Activated naive CD8-positive, alpha-beta T cell treated with anti-CD3 and anti-CD28 coated beads, Interleukin-2, amount 50 U/mL, for 16 hours (primary cell): ENCODE measurements at regions not wholly inside any gene's neighbourhood (a gene's known extent, or its start where the extent isn't known, plus 50 kb on each side); places are given as distances from the start of the nearest gene placed in this dataset.

Experiments
- DNase-seq: peaks from one replicate; pipeline ENCODE4 v3.0.0-alpha.2; 2020; ENCODE audit warnings: low read depth, low spot score

DNA sequence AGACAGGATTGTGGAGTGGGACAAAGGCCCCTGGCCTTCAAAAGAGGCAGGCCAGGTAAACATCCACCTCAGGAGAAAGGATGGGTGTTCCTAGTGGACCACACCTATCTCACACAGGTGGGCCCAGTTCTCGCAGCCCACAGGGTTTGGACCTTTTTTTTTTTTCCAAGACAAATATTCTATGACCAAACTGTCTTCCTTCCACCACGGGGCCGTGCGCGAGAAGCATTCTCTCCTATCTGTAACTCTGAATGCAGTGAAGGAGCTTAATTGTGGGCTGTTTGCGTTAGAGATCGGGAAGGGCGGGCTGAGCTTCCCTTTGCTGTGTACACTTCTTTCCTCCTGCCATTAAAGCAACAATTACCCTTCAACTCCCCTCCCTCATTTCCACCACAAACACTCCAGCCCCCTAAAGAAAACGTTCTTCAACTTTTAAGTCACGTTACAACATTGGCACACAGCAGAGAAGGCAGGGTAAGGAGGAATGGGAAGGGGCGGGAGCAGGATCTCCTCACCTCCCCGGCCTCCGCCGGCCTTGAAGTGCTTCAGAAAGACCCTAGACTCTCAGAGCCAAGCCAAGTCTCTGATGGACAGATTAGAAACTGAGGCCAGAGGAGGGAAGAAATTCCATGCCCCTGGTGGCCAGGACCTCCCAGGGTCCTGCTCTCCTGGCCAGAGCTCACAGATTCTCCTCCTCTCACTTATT is 238.4 kb downstream of the BUD13 start:
- DNase-seq = no peak

DNA sequence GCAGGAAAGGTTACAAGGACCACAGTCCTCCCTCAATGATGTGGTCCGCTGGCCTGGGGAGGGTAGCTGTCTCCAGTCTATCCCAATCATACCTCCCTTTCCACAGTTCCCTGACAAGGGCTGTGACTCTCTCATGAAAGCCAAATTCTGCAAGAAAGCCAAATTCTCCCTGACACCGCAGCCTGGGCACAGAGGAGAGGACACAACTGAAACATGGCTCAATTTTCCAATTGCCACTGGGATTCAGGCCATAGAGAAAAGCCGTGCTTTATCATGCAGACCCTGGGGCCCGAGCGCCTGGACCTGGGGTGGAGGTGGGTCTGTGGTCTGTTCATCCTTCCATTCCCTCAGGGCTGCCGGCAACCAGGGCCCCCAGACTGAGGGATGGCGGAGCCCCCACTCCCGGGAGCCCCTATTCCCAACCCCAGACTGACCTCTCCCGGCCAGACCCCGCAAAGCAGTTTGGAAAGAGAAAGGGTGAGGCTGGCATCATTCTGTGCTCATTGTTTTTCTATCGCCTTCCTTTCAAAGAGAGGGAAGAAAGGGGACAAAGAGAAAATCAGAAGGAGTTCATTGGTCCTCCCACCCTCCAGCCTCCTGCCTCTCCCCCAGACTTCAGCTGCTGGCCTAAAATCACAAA is 239.5 kb downstream of the BUD13 start:
- no peak for DNase-seq

DNA sequence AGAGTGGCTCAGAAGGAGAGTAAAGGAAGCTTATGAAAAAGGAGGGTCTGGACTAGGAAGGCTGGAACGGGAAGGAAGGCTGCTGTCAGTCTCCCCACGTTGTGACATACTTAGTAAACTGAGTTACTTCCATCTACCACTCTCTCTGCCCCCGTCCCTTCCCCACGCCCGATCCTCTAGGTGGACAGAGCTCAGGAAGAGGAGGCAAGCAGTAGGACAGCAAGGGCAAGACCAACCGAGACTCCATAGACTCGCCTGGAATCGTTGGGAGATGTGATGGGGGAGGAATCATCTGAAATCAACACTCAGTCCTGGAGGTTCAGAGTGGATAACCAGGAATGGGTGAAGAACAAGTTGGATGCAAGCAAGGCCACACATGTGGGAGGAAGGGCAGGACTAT is 240.7 kb downstream of the BUD13 start:
- no peak for DNase-seq

DNA sequence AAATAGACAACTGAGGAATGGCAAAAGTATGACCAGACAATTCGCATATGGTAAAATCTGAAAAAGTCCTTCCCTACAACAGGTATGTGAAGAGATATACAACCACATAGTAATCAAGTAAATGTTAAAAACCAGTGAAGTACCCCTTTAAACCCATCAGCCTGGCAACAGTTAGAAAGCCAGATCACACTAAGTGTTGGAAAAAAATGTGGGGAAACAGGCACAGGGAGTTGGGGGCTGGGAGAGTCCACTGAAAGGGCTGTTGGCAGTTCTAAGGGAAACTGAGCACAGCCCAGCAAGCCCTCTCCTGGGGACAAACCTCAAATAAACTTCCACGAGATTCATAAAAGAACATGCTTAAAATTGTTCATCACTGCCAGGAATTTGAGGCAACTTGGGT is 242.1 kb downstream of the BUD13 start:
- DNase-seq = no peak

DNA sequence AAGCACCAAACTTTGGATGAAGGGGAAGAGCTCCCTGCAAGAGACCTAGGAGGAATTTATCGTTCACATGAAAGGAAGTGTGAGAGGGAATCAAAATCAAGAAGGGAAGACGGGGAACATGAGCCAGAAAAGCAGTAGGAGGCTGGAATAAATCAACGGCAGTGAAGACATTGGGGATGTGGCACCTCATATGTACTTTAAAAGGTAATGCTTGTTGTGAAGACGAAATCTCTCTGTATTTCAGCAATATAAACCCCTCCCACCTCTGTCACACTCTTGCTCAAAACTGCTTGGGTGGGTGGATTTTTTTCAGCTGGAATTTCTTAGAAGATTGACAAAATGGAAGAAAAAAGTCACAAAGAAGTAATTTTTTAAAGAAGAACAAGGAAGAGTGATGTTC is 243.5 kb downstream of the BUD13 start:
- DNase-seq = no peak

DNA sequence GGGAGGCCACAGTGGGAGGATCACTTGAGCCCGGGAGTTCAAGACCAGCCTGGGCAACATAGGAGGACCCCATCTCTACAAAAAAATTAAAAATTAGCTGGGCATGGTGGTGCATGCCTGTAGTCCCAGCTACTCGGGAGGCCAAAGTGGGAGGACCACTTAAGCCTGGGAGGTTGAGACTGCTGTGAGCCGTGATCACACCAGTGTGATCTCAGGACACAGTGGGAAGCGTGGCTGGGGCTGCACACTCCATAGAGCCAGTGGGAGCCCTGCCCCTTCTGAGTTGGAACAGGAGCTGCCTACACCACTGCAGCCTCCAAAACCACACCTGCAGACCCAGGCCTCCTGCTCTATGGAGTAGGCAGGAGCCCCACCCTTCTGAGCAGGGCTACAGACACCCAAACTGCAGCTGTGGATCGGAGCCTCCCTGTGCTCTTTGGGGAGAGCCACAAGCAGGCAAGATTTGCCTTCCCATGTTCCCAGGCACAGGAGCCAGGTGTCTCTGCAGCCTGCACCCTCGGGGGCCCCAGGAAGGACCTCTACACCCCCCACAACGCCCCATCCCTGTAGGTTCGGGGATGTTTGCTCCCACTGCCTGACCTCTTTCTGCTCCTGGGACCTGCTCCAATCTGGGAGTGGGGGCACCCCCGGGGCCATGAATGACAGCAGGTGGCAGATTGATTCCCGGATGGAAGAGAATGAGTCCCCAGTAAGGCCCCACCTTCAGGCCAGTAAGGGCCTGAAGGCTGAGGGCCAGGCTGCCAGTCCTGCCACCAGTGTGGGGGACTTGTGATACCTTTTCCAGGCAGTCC is 245.4 kb downstream of the BUD13 start:
- no peak for DNase-seq

DNA sequence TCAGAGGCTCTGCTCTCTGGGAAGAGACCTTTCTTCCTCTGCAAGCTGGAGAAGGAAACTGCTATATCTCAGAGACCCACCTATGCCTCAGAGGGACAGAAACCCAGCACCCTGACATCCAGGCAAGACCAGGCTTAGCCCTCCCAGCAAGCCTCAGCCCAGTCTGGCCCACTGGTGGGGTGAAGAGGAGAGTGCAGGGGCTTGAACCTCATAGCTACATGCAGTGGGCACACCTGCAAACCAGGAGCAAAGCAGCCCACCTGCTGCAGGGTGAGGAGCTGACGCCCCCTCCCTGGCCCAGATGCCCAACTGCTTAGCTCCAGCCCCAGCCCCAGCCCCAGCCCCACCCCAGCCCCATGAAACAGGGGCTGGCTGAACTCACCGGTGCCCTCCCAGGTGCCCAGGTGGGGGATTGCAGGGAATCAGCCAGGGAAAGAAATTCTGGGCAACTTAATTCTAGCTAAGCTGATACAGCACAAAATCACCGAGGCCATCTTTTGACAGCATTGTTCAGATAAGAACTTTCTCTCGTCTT is 246.8 kb downstream of the BUD13 start:
- no peak for DNase-seq

DNA sequence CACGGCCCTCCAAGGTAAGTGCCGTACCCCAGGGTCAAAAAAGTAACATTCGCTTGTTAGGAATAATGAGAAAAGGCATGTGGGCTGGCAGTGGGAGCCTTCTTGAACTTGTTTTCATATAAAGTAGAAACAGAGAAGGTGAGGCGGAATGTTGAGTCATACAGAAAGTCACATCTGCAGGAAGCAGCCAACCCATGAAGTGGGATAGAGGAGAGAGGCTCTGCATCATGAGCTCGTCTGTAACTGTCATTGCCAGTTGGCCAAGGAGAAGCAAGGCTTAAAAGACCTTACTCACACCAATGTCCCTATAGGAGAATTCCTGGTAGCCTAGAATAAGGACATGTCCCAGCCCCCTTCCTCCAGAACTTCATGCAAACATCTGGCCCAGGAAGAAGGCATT is 253.3 kb downstream of the BUD13 start:
- DNase-seq = no peak

DNA sequence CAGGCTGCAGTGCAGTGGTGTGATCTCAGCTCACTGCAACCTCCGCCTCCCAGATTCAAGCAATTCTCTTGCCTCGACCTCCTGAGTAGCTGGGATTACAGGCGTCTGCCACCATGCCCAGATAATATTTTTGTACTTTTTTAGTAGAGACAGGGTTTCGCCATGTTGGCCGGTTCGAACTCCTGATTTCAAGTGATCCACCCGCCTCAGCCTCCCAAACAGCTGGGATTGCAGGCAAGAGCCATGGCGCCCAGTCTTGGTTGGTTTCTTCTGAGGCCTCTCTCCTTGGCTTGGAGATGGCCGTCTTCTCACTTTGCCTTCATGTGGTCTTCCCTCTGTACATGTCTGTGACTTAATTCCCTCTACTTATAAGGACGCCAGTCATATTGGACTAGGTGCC is 254.6 kb downstream of the BUD13 start:
- no peak for DNase-seq

DNA sequence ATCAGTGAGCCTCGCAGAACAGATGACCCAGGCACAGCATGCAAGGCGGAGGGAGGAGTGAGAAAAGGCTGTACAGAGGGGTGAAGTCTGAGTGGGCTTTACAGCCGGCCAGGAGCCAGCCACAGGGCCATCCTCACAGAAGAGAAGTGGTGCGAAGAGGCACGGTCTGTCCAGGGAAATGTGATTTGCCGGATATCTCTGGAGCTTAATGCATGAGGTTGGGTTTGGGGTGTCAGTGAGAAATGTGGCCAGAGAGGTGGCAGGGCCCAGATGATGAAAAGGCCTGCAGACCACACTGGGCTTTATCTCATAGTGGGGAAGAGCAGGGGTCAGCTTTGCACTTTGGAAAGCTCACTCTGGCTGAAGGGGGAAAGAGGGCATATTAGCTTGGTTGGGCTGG is 255.2 kb downstream of the BUD13 start:
- no peak for DNase-seq

DNA sequence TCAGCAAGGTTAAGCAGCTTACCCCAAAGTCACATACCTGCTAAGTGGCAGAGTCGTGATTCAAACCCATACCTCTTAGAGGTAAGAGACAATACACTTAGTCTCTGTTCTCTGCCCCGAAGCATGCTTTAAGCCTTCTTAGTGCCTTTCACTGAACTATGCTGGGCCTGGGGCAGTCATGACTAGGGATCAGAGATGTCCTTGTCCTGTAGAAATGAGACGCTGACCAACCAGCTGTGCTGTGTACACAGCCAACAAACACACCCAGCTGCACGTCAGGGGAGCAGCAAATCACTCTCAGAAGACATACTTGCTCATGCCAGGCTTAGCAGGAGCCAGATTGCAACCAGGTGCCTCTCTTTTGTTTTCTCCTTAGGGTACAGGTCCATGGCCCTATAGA is 255.7 kb downstream of the BUD13 start:
- no peak for DNase-seq

DNA sequence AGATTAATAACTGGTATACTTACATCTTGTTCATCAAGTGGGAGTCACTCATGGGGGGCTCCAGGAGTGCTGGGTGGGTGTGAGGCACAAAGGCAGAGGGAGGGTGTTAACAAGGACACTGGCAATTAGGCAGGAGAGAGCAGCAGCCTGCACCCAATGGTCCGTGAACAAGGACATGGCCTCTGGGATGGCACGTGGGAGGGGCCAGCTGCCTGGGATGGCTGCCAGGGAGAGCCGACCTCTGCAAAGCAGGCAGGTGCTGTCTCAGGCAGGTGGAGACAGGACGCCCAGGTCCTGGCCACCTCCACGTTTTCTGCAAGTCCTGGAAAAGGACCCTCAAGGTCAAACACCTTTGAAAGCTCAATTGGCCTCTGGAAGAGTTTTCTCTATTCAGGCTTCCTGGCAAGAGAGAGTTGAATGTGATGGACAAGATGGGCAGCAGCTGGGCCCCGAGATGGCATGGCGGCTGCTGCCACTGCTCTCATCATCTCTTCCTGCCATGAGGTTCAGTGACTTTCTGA is 257.1 kb downstream of the BUD13 start:
- no peak for DNase-seq

DNA sequence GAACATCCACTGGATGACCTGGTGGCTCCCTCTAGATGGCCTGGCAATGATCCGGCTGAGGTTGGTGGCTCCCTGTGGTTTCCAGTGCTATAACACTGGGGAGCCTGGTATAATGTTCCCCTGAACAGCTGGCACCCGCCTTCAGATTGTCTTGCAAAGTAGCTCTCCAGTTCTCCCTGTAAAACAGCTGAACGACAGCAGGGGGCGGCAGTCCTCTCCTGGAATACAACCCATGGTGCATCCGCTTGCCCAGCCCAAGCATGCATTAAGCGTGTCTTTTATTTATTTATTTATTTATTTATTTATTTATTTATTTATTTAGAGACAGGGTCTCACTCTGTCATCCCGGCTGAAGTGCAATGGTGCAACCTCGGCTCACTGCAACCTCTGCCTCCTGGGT is 258.9 kb downstream of the BUD13 start:
- DNase-seq = no peak

DNA sequence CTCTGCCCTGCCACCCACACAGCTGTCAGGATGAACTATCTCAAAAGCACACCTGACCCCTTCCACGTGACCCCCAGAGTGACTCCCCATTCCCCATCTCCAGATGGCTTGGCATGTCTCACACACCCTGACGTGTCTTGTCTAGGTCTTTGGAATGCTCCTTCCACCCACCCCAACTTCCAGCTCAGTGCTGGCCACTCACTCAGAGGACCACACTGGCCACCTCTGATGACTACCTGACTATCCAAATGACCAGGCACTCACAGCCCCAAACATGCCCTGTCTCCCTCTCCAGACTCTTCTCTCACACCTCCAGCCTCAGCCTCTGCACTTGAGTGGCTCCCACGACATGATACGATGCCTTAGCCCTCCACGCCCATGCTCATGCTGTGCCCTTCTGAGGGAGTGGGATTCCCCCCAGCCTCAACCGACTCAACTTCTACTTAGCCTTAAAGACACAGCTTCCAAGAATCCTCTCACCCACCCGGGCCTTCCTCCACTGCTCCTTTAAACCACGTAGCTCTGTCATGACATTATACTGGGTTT is 259.4 kb downstream of the BUD13 start:
- DNase-seq = no peak

DNA sequence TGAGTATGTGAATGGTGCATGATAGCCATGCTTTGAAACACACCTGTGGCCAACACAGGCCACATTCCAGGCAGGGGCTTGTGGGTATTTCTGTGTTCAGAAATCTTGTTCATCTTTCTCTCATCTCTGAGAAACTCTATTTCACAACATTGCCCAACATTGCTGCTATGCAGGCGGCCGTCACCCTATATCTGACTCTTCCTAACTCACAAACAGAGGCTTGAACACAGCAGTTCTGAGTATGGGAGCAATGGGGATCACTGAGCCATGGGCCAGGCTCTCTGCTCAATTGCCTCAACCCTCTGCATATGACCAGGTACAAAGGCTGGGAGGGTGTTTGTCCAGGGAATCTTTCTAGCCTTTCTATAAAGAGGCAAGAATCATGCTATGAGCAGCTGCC is 259.9 kb downstream of the BUD13 start:
- DNase-seq = no peak

DNA sequence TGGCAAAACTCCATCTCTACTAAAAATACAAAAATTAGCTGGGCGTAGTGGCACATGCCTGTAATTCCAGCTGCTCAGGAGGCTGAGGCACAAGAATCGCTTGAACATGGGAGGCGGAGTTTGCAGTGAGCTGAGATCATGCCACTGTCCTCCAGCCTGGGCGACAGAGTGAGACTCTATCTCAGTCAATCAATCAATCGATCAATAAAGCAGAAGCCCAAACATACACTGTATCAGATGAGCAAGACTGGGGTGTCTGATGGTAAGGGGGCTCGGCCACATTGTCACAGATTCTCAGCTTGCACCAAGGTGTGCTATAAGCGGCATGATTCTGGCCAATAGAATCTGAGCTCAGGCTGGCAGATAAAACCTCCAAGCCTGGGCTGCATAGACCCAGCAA is 261.1 kb downstream of the BUD13 start:
- DNase-seq = no peak

DNA sequence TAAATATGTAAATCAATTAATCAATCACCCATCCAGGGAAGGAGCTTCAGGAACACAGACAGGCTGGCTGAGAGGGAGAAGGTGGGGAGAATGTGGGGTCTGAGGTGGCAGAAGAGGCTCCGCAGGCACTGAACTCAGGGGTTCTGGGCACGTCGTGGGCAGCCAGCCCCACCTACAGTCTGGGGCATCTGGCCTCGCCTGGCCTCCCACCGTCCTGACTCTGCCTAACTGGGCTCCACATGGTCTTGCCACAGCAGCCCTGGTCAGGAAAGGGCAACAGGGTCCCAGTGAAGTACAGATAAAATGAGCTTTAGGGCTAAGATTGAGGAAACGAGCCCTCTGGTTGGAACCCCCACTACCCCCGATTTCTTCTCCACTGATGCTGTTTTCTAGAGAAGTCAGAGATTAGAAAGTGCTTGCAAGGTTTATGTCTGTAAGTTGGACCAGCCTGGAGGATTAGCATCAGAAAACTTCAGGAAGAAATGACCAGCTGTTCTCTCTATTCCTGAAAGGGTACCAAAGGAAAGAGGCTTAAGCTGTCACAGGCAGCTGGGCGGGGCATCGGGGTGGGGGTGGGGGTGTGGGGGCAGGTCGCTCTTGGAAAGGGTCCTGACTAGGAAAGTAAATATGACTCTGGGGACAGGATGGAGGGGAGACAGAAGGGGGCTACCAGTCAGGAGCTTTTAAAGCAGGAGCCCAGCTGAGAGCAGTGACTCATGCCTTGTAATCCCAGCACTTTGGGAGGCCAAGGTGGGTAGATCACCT is 261.7 kb downstream of the BUD13 start:
- DNase-seq = no peak

DNA sequence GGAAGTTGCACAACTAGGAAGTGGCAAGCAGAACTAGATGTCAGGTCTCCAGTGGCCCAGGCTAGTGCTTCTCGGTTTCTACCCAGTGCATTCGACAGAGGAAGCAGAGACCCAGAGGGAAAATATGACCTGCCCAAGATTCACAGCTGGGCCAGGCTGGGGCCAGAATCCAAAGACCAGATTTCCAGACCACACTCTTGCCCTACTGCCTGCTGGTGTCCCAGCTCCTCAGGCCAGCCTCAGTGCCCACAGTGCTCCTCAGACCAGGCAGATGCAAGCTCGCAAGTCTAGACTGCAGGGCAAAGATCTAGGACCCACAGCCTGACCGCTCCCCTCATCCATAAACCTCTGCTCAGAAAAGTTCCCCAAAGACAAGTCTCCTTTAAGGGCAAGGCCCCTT is 262.6 kb downstream of the BUD13 start:
- no peak for DNase-seq

DNA sequence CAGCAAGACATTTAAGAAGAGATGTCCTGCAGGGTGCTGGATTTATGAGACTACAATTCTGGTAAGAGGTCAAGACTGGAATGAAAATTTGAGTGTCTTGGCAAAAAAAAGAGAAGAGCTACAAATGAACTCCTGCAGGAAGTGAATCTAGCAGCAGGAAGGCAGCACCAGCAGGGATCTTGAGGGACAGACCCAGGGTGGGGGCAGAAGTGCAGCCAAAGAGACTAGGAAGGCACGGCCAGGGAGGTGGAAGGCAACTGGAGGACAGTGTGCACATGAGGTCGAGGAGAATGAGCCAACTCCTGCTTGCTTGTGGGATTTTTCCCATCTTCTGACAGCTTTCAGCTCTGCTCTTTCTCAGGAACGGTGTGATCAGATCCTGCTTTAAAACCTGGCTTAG is 263.2 kb downstream of the BUD13 start:
- DNase-seq = no peak

DNA sequence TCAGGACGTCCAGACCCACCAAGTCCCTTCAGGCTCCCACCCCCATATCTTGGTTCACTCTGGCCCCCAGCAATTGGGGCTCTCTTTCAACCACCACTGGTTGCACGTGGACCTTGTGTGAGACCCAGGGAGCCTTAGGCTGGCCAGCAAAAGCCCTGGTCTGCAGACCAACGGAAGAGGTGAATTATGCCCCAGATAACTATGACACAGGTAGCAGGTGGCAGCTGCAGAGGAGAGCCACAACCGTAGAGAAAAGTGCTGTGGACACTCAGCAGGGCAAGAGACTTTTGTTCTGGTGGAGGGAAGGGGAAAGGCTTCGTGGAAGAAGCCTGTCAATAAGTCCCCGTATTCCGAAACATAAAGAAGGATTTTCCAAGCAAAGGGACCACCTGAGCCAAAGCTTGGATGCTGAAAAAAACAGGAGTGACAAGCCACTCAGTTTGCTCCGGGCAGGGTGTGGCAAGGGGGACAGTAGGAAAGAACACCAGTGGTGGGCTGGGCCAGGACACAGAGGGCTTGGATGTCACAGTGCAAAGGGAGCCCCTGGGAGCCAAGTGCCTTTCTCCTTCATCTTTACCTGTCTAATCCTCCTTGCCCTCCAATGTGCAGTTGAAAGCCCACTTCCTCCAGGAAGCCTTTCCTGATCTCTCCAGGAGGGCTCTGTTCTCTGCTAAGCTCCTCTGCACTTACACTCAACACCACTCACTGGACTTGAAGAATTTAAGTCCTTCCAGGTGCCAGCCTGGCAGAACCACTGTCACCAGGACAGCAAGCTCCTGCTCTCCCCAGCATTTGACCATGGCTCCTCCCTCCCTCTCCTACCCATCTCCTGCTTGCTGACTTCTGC is 264.7 kb downstream of the BUD13 start:
- no peak for DNase-seq
